ENCODE measurements at regions not wholly inside any gene's neighbourhood (a gene's known extent, or its start where the extent isn't known, plus 50 kb on each side); places are given as distances from the start of the nearest gene placed in this dataset.
"Not testable (repeated sequence)": the region's sequence is repeated elsewhere in the genome, so short reads cannot be mapped to it uniquely, and the experiment has no call there.

GRCh38 chr16:27600381-27600780 is 50.4 kb downstream of the KATNIP start:
- Histone ChIP-seq H3K27ac (no peak overlapping the region), H3K36me3 (no peaks in the 10 kb centered on the region), H3K9me3 (no peaks in the 10 kb centered on the region), H3K27me3 (replicated peaks; ENCODE audit: insufficient read depth) (no peaks in the 10 kb centered on the region), H3K4me3 (no peak overlapping the region), H3K4me1 (replicated peaks) (no peaks in the 10 kb centered on the region)
- intact Hi-C loops (cut with DNase I), result no loop called here
- 76% methylated on average over 6 of the region's 6 CpGs for WGBS
- no peak for DNase-seq (ENCODE audit: low spot score)
- TF ChIP-seq POLR2A (IDR thresholded peaks at IDR 0.05), result no peak
- no peak for TF ChIP-seq CTCF (IDR thresholded peaks at IDR 0.05)
- no peak for TF ChIP-seq POLR2AphosphoS5 (IDR thresholded peaks at IDR 0.05)

- Histone ChIP-seq H3K36me3 (no peaks in the 10 kb centered on the region), H3K4me1 (replicated peaks) (no peaks in the 10 kb centered on the region), H3K27ac (no peak overlapping the region), H3K27me3 (replicated peaks; ENCODE audit: insufficient read depth) (no peaks in the 10 kb centered on the region), H3K4me3 (no peak overlapping the region), H3K9me3 (no peaks in the 10 kb centered on the region)
- no peak for DNase-seq (ENCODE audit: low spot score)
- 90% methylated on average over 4 of the region's 4 CpGs for WGBS
- TF ChIP-seq CTCF (IDR thresholded peaks at IDR 0.05) (no peak), POLR2AphosphoS5 (IDR thresholded peaks at IDR 0.05) (no peak), POLR2A (IDR thresholded peaks at IDR 0.05) (no peak)
- intact Hi-C loops (cut with DNase I), result no loop called here
Observed at GRCh38 chr16:27602103-27602502, 52.2 kb downstream of the KATNIP start.

GRCh38 chr16:27605500-27606106 is 55.7 kb downstream of the KATNIP start:
- H3K4me3 ChIP-seq; H3K4me1 ChIP-seq (replicated peaks); H3K27me3 ChIP-seq (replicated peaks; ENCODE audit: insufficient read depth); H3K36me3 ChIP-seq; intact Hi-C loops (cut with DNase I); H3K9me3 ChIP-seq; H3K27ac ChIP-seq: not testable (repeated sequence)
- WGBS, result 73% methylated on average over 12 of the region's 12 CpGs
- DNase-seq (ENCODE audit: low spot score), result peak; percentile 24
- TF ChIP-seq CTCF (IDR thresholded peaks at IDR 0.05), result peak in 3 of 4 experiments; percentile 45 to 68 (median 57)

GRCh38 chr16:27611340-27611739 is 61.4 kb downstream of the KATNIP start:
- H3K9me3 ChIP-seq, result no peaks in the 10 kb centered on the region
- no peak for TF ChIP-seq CTCF (IDR thresholded peaks at IDR 0.05)
- TF ChIP-seq POLR2AphosphoS5 (IDR thresholded peaks at IDR 0.05), result no peak
- no peak for TF ChIP-seq POLR2A (IDR thresholded peaks at IDR 0.05)

GRCh38 chr16:27613238-27613791 is 63.4 kb downstream of the KATNIP start:
- no peak for DNase-seq (ENCODE audit: low spot score)
- intact Hi-C loops (cut with DNase I), result no loop called here
- Histone ChIP-seq H3K27ac (no peak overlapping the region), H3K27me3 (replicated peaks; ENCODE audit: insufficient read depth) (no peaks in the 10 kb centered on the region), H3K9me3 (no peaks in the 10 kb centered on the region), H3K4me3 (no peak overlapping the region), H3K36me3 (no peaks in the 10 kb centered on the region), H3K4me1 (replicated peaks) (no peaks in the 10 kb centered on the region)
- WGBS, result 73% methylated on average over 8 of the region's 8 CpGs
- TF ChIP-seq POLR2AphosphoS5 (IDR thresholded peaks at IDR 0.05), result no peak
- TF ChIP-seq CTCF (IDR thresholded peaks at IDR 0.05), result no peak
- no peak for TF ChIP-seq POLR2A (IDR thresholded peaks at IDR 0.05)

More at GRCh38 chr16:27611340-27611739, 61.4 kb downstream of the KATNIP start:
- Histone ChIP-seq H3K36me3 (no peaks in the 10 kb centered on the region), H3K27me3 (replicated peaks; ENCODE audit: insufficient read depth) (no peaks in the 10 kb centered on the region), H3K4me3 (no peak overlapping the region), H3K4me1 (replicated peaks) (no peaks in the 10 kb centered on the region), H3K27ac (no peak overlapping the region)
- WGBS, result 89% methylated on average over 5 of the region's 5 CpGs
- DNase-seq (ENCODE audit: low spot score), result no peak
- intact Hi-C loops (cut with DNase I), result no loop called here
